Testis (tissue), 2 donors: ENCODE measurements at regions not wholly inside any gene's neighbourhood (a gene's known extent, or its start where the extent isn't known, plus 50 kb on each side); places are given as distances from the start of the nearest gene placed in this dataset.

Source experiments
- DNase-seq: peaks from one replicate; pipeline ENCODE4 v3.0.0-alpha.2; 2019
- H3K27ac ChIP-seq, 2 donors: fragments of 200-600 bp; sonication (generic); one replicate each; pipeline ENCODE4 v1.5.1; 2019
- H3K27me3 ChIP-seq: fragments of 200-600 bp; sonication (generic); one replicate; pipeline ENCODE4 v1.5.1; 2019
- H3K36me3 ChIP-seq: fragments of 200-600 bp; sonication (generic); one replicate; pipeline ENCODE4 v1.5.1; 2017; ENCODE audit warnings: low read depth; ENCODE audit errors: missing control alignments
- H3K4me1 ChIP-seq: fragments of 200-600 bp; sonication (generic); one replicate; pipeline ENCODE4 v1.5.1; 2019
- H3K4me3 ChIP-seq, 2 donors: fragments of 200-600 bp; sonication (generic); one replicate each; pipeline ENCODE4 v1.5.1; 2017 to 2019
- H3K9me3 ChIP-seq: fragments of 200-600 bp; sonication (generic); one replicate; pipeline ENCODE4 v1.5.1; 2017
- POLR2A ChIP-seq: fragments of 450-650 bp; IDR thresholded peaks from one replicate; pipeline ENCODE4 v1.6.1; 2017; ENCODE audit warnings: antibody characterized with exemption, mild to moderate bottlenecking, moderate library complexity
- WGBS, 2 donors: methylation state at CpG; one replicate each; pipeline ENCODE4 v1.1.5; 2018; 5-methylcytosine and 5-hydroxymethylcytosine counted together
- intact Hi-C: fragments of 100-400 bp; cut with DNase I; formaldehyde crosslinking; loops from one replicate; pipeline ENCODE4 v1.15.1; 2023; ENCODE audit warnings: low total_unique reads
- TF ChIP-seq, protein P1 (sequence below), 3 experiments: fragments of 450-650 bp in 2 of 3; fragments of 200-600 bp in 1 of 3; sonication (generic) in 1 of 3; IDR thresholded peaks; one replicate each; pipeline ENCODE4 v1.5.1; 2016 to 2019; ENCODE audit warnings: antibody characterized with exemption in 3 of 3, mild to moderate bottlenecking in 2 of 3, moderate library complexity in 1 of 3

DNA sequence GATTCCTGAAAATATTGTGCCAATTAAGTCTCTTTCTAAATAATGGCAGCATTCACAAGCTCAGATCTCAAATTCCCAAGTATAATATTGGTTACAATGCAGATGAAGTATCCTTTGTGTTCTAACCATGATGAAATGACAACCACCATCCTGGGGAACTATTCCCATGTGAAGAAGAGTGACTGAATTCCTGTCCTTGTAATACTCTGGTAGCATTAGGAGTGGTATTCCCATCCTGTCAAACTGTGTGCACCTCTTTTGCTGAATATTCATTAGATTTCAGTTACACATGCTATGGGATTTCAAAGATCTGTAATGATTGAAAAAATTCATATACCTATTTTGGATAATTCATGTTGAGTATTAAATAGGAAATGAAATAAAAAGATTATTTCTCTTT is 86.1 kb upstream of the SMIM30 start:
- Histone ChIP-seq H3K4me1 (no peaks in the 10 kb centered on the region), H3K4me3 (no peak overlapping the region), H3K9me3 (no peaks in the 10 kb centered on the region), H3K27me3 (no peaks in the 10 kb centered on the region), H3K27ac (no peak overlapping the region), H3K36me3 (no peaks in the 10 kb centered on the region)
- TF ChIP-seq, protein P1, sequence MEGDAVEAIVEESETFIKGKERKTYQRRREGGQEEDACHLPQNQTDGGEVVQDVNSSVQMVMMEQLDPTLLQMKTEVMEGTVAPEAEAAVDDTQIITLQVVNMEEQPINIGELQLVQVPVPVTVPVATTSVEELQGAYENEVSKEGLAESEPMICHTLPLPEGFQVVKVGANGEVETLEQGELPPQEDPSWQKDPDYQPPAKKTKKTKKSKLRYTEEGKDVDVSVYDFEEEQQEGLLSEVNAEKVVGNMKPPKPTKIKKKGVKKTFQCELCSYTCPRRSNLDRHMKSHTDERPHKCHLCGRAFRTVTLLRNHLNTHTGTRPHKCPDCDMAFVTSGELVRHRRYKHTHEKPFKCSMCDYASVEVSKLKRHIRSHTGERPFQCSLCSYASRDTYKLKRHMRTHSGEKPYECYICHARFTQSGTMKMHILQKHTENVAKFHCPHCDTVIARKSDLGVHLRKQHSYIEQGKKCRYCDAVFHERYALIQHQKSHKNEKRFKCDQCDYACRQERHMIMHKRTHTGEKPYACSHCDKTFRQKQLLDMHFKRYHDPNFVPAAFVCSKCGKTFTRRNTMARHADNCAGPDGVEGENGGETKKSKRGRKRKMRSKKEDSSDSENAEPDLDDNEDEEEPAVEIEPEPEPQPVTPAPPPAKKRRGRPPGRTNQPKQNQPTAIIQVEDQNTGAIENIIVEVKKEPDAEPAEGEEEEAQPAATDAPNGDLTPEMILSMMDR (IDR thresholded peaks at IDR 0.05): no peak
- no peak for TF ChIP-seq POLR2A
- intact Hi-C loops: no loop called here
- DNase-seq: no peak

DNA sequence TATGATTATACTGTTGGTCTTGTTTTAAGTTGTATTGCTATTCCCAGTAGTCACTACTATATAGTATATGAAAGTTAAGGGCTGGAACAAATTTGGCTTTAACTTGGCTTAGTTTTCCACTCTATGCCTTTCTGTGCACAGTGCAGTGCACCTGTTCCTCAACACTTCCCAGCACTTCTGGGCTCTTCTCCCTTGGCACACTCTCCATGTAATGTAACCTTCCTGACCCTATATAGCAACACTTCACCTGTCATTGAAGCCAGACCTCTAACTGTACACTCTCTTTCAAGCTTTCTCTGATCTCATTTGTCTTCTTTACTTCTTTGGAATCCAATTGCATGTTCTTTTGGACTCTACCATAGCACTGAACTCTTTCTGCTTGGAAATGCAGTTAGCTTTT is 83.9 kb upstream of the SMIM30 start:
- no peak overlapping the region for H3K4me3 ChIP-seq
- intact Hi-C loops: no loop called here
- no peaks in the 10 kb centered on the region for H3K9me3 ChIP-seq
- no peak overlapping the region for H3K27ac ChIP-seq
- no peak for DNase-seq
- TF ChIP-seq POLR2A: no peak
- TF ChIP-seq, protein P1 (IDR thresholded peaks at IDR 0.05): no peak
- no peaks in the 10 kb centered on the region for H3K4me1 ChIP-seq
- no peaks in the 10 kb centered on the region for H3K27me3 ChIP-seq
- H3K36me3 ChIP-seq: no peaks in the 10 kb centered on the region

DNA sequence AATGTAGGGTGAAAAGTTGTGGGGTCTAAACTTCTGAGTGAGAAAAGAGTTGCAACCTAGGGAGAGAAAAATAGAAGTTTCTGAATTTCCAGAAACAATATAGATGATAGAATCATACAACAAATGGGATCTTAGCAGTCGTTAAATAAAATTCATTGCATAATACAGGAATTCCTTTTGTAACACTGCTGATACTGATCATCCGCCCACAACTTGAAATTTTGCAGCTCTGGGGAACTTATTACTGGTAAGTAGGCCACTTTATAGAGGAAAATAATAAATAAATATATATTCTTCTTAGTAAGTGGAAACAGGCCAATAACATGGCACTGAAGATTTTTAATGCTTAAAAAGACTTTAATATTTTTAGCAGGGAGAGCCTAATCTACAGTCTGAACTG is 81.9 kb upstream of the SMIM30 start:
- 81 to 82% methylated on average over 2 of the region's 2 CpGs for WGBS, 2 donors
- H3K36me3 ChIP-seq: no peaks in the 10 kb centered on the region
- intact Hi-C loops: no loop called here

DNA sequence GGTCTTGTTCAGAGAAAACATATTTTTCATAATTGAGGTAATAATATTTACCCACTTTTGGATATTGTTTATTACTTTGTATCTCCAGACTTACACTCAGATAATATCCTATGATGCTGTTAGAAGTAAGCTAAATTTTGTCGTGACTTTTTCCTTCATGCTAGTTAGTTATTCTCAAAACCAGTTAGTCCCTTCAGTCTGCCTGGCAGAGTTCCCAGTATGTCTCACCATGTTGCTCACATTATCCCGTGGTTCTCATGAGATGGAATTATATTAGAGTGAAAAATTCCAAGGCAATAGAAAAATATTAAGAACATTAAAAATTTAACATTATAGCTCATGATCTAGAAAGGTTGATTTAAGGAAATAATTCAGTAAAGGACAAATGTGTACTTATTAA is 81.5 kb upstream of the SMIM30 start:
- H3K4me1 ChIP-seq: no peaks in the 10 kb centered on the region
- H3K27ac ChIP-seq: no peak overlapping the region
- H3K27me3 ChIP-seq: no peaks in the 10 kb centered on the region
- TF ChIP-seq POLR2A: no peak
- TF ChIP-seq, protein P1 (IDR thresholded peaks at IDR 0.05): no peak
- no peaks in the 10 kb centered on the region for H3K36me3 ChIP-seq
- DNase-seq: no peak
- no peaks in the 10 kb centered on the region for H3K9me3 ChIP-seq
- intact Hi-C loops: no loop called here
- 53 to 66% methylated on average over 2 of the region's 2 CpGs for WGBS, 2 donors
- no peak overlapping the region for H3K4me3 ChIP-seq

More for the DNA sequence above, 81.9 kb upstream of the SMIM30 start:
- Histone ChIP-seq H3K9me3 (no peaks in the 10 kb centered on the region), H3K27ac (no peak overlapping the region), H3K27me3 (no peaks in the 10 kb centered on the region), H3K4me1 (no peaks in the 10 kb centered on the region), H3K4me3 (no peak overlapping the region)
- no peak for DNase-seq
- TF ChIP-seq, protein P1 (IDR thresholded peaks at IDR 0.05): no peak
- no peak for TF ChIP-seq POLR2A

DNA sequence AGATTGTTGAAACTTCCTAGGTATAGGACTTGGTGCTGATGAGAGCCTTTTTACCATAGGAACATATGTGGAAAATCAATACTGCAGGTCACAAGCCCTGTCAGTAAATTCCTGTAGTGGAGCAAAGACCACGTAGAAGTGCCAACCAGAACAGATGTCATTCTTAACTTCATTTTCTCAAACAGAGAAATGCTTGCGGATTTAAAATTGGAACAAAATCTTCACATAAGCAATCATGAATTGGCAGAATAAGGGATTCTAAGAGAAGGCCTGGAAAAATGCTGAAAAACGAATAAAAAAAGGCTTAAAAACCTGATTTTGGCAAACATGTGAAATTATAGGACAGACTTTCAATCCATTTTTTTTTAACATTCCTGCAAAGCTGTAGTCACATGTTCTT is 80.8 kb upstream of the SMIM30 start:
- 67 to 74% methylated on average over 3 of the region's 3 CpGs for WGBS, 2 donors
- intact Hi-C loops: no loop called here
- Histone ChIP-seq H3K4me1 (no peaks in the 10 kb centered on the region), H3K36me3 (no peaks in the 10 kb centered on the region), H3K9me3 (no peaks in the 10 kb centered on the region), H3K4me3 (no peak overlapping the region), H3K27ac (no peak overlapping the region), H3K27me3 (no peaks in the 10 kb centered on the region)
- TF ChIP-seq POLR2A: no peak
- TF ChIP-seq, protein P1 (IDR thresholded peaks at IDR 0.05): no peak
- DNase-seq: no peak
